HG02678 (cell line): ENCODE measurements at regions not wholly inside any gene's neighbourhood (a gene's known extent, or its start where the extent isn't known, plus 50 kb on each side); places are given as distances from the start of the nearest gene placed in this dataset.

Experiments
- ATAC-seq: cut with Tn5 transposase; IDR thresholded peaks from one replicate; pipeline ENCODE4 v1.9.1; 2021; ENCODE audit warnings: mild to moderate bottlenecking, moderate library complexity; ENCODE audit not compliant: unreplicated experiment

DNA sequence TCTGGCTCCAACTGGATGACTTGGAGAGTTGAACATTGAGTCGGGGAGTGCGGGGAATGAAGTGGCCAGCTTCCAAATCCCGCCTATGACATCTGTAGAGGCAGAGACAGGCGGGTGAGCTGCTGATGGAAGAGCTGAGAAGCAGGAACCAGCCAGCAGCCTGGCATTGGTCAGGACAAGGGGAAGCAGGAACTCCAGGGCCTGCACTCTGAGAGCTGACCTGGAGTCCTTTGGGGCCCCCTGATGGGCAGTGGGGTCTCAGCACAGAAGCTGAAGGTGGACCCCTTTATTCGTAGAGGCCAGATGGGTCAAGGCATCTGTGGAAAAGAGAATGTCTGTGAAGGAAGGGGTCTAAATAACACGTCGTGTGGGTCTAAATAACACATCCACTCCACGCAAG is 57.0 kb downstream of the SEC61G start:
- no peak for ATAC-seq

DNA sequence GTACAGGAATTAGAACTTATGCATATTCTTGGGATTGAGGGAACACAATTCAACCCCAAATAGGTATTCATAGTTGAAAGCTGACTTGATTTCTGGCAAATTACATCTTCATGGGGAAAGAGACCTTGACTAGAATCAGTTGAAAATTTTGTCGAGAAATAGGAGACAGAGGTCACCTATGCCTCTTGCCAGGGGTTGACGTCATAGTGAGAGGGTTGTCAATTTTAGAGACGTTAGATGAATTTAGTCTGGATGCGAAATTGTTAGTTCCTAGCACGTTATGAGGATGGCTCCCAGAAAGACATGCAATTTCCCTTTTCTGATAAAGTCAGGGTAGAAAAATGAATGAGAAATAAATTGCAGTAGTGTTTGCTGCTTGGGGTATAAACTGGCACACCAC is 59.3 kb downstream of the SEC61G start:
- ATAC-seq, result no peak

DNA sequence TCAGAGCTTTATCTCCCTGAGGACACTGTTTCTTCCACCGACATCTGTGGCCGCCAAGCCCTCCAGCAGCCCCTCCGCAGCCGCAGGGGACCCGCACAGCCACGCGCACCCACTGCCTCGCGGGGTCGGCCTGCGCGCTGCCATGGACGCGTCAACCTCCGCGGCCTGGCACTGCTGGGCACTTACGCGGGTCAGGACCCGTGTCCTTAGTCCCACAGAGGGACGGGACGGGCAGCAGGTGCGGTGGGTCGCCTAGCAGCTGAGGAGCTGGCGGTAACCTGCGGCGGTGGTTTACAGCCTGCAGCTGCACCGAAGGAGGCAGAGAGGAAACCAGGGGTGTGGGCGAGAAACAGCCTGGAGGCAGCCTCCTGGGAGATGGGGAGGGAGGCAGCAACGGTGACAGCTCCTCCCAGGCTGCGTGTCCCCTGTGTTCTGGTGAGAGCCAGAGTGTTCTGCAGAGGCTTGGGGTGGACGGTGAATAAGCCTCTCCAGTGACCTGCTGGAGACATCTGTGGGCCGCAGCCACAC is 61.3 kb downstream of the SEC61G start:
- no peak for ATAC-seq

DNA sequence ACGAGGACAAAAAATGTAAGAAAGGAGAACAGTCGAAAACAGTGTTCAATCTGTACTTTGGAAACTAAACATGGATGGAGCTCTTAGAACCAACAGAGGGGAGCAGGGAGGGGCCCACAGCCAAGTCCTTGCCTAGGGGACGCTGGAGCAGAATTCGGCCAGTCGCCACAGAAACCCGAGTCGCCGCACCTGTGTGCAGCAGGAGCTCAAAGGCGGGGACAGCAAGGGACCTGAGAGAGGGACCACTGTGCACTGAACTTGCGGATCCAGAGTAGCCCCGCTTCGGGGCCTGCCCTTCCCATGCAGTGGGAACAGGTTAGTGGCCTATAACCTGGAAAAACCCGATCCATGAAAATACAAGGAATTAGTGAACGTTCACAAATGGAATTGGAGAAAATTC is 68.1 kb downstream of the SEC61G start:
- no peak for ATAC-seq

DNA sequence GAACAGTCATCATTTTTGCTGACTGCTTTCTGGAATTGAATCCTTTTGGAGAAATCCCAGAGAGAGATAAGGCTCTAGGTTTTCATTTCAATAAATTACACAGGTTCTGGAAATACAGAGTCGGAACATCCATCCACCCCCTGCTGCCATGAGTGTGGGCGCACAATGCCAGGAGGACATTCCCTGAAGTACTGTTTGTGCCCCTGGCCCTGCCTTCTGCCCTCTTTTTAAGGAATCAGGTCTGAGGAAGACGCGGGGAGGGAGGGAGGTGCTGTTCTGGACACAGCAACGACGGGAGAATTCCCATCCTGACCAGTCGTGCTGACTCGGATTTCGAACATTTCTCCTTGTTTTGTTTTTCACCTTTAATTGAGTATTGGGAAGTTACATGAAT is 69.0 kb downstream of the SEC61G start:
- no peak for ATAC-seq

DNA sequence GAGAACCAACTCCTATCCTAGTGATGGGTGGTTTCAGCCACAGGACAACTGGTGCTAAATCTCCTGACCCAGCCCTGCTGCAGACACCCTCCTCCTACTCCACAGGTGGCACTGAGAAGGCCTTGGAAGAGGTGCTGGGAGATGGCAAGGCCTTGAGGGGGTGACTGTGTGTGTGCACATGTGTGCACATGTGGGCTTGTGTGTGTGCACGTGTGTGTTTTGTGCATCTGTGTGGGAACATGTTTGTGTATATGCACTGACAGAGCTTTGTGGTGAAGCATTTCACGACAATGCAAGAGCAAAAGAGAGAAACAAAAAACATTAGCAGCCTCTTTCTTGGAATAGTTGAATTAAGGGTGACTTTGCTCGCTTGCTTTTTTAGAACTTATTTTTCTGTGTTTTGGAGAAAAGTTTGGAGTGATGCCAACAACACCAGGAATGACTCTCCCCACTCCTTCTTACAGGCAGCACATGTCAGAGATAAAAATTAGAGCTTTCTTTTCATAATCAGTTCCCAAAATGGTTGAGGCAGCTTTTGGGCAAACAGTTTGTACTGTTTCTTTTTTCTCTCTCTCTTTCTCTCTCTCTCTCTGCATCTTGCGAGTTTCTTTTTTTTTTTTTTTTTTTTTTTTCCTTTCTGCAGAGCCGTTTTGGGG is 69.5 kb downstream of the SEC61G start:
- no peak for ATAC-seq

DNA sequence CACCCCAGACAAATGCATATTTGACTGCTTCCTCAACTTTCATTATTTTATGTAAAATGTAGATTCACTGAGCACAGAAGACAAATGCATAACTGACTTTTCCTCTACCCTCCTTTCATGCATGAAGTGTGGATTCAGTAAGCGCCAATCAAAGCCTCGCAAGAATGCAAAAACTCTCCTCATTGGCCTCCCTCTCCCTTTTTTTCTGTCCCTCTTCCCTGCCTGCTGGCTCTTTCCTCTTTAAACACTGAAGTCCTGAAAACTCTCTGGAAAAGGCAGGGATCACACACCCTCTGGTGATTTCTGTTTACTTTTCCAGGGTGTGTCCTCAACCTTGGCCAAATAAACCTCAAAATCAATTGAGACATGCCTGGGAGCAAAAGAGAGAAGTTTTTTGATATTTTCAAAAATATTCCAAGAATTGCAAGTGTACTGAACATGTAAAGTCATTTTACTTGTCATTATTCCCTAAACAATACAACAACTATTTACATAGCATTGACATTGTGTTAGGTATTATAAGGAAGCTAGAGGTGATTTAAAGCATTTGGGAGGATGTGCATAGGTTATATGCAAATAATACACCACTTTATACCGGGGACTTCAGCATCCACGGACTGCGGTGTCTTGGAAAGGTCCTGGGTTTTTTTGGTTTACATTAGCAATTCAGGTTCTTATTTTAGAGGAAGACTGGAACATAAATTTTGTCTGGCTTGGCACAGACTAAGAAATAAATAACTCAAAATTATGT is 71.4 kb downstream of the SEC61G start:
- ATAC-seq, result no peak

DNA sequence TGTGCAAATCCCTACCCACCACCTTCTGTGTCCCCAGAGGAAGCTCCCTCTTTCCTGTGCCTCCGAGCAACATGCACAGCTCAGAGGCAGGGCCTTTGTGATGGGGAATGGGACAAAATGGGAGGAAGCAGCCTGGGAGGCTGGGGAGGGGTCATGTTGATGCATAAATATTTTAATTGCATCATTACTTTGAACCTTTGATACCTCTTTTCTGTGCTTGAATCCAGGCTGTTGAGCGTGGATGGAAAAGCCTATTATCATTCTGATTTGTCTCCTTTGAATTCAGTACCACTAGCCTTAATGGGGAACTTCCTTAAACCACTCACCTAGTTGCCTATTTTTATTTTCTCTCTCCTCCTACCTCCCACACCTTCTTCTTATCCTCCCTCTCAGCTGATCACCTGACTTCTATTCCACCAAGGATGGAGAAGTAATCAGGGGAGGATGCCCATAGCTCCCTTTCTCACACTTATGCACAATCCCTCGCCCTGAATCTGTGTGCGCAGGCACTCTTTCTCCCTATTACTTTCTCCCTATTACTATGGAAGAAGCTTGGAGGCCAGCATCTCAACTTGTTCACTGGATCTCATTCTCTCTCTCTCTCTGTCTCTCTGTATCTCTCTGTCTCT is 78.5 kb downstream of the SEC61G start:
- no peak for ATAC-seq

DNA sequence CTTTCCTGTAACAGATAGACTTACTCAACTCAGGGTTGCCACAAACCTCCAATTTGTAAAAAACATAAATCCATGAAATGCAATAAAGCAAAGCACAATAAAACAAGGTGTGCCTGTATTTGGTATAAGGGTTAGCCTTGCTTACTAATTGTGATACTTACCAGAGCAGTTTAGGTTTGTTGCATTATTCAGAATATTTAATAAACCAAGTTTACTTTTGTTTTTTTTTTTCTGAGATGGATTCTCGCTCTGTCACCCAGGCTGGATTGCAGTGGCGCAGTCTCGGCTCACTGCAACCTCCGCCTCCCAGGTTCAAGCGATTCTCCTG is 79.6 kb downstream of the SEC61G start:
- ATAC-seq, result no peak

DNA sequence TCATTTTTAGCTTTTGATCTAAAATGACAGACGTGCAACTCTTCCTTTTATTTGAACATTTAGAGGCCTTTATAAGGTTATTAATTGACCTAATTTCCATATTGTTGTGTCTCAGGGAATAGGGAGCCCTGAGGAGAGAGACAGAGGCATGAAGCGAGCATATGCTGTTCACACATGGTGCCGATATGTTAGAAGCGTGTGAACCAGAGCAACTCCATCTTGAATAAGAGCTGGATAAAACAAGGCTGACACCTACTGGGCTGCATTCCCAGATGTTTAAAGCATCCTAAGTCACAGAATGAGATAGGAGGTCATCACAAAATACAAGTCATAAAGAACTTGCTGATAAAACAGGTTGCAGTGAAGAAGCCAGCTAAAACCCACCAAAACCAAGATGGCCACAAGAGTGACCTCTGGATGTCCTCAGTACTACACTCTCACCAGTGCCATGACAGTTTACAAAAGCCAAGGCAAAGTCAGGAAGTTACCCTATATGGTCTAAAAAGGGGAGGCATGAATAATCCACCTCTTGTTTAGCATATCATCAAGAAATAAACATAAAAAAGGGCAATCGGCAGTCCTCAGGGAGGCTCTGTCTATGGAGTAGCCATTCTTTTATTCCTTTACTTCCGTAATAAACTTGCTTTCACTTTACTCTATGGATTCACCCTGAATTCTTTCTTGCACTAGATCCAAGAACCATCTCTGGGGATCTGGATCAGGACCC is 80.1 kb downstream of the SEC61G start:
- ATAC-seq, result no peak

DNA sequence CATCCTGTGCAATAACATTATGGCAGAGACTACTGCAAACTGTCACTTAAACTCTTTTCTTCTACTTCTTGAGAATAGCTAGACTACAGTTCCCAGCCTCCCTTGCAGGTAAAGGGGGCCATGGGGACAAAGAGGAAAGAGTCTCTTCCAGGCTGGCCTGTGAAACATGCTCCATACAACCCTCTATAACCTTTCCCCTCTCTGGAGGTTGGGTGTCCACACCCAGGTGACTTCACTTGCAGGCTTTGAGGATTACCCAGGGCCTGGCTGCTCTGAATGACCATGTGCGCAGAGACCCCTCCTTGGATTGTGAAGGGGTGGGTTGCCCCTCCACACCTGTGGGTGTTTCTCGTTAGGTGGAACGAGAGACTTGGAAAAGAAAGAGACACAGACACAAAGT is 84.1 kb downstream of the SEC61G start:
- ATAC-seq, result no peak

DNA sequence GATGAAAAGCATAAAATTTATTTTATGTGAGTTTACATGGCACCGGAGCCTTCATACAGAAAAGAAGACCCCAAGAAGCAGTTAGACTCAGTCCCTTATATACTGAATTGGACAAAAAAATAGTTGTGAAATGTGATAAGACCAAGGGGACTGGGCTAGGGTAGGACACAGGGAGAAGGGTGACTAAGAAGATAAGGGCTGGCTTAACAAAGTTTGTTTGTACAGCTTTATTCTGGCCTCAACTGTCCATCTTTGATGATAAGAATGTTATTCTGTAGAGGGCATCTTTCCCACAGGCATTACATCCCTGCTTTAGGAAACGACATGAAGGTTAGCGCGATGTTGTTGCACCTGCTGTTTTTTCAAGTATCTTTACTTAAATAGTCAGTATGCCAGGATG is 86.5 kb downstream of the SEC61G start:
- no peak for ATAC-seq

DNA sequence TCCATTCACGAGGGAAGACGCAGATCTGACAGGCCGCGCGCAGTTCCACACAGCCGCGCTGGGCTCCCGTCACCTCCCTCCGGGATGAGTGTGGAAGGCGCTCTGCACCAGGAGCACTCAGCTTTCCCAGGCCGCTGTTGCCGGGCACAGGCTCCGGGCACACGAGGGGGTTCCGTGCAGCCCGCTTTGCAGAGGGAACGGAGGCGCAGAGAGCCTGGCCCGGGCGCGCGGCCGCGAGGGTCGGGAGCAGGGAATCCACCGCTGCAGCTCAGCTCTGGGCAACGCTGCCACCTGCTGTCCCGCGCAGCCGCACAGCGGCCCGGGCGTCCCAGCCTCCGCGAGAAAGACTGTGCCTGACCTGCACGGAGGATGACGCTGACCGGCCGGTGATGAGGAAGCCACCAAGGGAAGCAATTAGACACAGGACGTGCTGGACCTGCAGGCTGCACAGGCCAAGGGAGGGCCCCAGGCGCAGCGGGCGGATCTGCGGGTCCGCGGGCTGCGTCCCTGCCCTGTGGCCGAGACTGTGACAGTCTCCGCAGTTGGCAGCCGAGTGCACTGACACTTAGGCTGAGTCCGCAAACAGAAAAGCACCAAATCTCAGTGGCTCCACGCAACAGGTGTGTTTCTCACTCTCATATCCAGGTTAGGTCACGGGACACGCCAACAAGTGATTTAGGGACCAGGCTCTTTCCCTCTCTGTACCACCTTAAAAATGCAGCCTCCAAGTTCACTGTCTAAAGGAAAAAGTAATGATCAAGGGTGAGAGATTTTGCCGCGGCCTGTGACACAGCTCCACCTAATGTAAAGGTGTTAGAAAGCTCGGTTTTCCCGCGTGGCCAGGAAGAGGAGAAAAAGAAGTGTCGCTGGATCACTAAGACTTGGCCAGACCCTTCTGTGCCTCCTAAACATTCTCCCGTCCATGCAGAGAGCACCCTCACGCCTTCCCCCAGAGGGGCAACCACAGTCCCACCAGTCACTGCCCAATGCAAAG is 94.5 kb downstream of the SEC61G start:
- peak; percentile 74 for ATAC-seq

DNA sequence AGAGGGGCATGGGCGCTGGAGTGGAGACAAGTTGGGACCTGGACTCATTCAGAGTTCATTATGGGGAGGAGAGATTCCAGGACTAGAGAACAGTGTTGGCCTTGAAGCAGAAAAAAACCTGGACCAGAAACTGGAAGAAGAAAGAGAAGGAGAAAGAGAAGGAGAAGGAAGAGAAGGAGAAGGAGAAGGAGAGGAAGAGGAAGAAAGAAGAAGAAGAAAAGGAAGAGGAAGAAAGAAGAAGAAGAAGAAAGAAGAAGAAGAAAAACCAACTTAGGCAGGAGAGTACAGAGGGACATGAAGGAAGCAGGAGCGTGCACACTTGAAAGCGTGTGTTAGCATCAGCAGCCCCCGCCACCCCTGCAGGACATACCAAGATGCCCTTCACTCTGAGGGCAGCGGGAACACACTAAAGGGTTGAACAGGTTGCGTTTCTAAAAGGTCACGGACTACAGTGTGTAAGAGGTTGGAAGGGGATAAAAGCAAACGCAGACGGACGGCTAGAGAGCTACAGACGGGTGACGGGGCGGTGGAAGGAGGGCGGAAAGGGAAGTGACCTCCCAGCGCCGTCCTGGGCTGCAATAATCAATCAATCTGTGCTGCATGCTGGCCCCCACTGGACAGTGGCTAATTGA is 95.3 kb downstream of the SEC61G start:
- peak; percentile 9 for ATAC-seq

DNA sequence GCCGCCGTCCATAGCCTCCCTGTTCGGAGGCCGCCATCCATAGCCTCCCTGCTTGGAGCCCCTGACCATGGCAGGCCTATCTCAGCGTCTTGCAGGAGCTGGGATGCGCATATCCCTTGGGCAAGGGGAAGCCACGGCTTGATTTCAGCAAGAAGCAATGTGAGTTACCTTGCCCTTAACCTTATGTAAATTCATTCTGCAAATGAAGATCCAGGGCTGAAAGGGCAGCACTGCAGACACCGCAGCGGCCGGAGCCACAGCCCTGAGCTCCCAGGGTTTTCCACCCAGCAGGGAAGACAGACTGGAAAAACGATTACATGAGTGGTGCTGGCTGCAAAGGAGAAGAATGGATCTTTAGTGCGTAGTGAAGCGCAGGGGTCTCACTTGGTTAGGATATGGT is 95.8 kb downstream of the SEC61G start:
- ATAC-seq, result no peak

DNA sequence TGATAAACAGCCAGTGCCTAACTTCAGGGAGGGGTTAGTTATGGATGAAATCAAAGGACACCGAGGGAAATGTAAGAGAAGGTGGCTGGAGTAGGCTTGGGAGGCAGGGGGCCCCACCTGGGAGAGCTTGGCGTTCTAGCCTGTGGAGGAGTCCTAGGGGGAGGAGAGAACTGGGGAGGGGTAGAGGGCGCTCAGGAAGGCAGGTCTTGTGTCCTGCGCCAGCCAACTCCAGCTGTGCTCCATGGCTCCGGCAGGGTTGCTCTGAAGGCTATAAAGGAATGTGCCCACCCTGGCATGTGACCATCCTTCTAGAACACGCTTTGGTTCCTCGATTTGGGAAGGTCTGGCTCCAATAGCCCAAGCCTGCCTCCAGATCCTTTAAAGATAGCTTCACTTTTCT is 96.3 kb downstream of the SEC61G start:
- ATAC-seq, result no peak

DNA sequence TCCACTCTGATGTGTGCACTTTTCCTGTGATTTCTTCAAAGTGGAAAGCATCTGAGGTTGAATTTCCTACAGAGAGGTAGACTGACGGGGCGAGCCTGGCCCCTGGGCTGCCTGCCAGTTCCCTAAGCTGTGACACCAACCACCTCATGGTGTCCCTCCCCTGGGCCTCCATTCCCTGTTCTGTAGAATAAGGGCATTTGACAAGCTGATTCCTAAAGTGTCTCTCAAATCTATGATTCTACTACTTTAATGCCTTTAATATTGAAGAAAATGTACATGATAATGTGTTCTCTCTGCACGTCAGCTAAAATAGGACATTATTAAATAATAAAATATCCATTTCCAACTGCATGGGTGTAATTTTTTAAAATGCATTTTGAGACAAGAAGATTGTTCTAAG is 105.1 kb downstream of the SEC61G start:
- no peak for ATAC-seq

DNA sequence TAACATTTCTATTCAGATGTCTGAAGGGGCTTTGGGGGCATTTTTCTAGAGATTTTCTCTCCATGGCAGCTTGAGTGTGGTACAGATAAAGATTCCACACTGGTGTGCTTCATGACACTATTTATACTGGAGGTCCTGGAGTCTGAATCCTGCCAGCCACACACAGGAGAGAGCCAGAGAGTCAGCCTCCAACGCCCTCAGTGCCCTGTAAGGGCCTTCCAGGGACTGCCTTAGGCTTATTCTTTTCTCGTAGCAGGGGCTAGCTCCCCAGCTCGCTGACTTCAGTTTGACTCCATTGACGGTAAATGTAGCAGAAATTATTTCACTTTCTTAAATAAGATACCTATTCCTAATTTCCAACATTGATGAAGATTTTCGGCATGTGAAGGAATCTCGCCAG is 100.9 kb downstream of the VSTM2A start:
- ATAC-seq, result no peak

DNA sequence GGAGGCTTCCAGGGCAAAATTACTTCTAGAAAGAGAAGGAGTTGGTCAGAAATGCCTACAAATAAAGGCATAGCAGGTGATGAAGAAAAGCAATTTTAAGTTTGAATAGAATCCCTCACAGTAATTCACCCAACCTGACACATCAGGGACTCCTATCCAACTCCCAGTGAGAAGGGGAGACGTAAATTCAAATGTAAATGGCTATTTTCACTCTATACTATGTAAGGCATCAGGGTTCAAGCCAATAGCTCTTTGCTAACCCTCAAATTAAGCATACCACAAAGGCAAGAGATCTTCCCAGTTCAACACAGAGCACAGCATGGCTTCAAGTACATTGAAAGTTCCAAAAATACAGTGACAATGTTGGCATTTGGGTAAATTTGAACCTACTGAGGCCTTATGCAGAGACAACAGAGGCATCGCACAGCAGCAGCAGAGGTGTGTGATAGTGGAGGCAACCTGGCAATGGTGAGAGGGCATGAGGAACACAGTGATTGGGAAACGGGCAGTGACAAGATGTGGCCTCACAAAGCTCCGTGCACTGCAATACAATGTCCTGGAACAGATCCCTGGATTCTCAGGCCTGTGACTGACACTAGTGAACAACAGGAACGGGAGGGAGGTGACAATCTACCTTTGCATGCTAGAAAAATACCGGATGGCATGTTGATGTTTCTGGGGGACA is 95.7 kb downstream of the VSTM2A start:
- ATAC-seq, result no peak
